ENCODE measurements at regions not wholly inside any gene's neighbourhood (a gene's known extent, or its start where the extent isn't known, plus 50 kb on each side); places are given as distances from the start of the nearest gene placed in this dataset.

DNA sequence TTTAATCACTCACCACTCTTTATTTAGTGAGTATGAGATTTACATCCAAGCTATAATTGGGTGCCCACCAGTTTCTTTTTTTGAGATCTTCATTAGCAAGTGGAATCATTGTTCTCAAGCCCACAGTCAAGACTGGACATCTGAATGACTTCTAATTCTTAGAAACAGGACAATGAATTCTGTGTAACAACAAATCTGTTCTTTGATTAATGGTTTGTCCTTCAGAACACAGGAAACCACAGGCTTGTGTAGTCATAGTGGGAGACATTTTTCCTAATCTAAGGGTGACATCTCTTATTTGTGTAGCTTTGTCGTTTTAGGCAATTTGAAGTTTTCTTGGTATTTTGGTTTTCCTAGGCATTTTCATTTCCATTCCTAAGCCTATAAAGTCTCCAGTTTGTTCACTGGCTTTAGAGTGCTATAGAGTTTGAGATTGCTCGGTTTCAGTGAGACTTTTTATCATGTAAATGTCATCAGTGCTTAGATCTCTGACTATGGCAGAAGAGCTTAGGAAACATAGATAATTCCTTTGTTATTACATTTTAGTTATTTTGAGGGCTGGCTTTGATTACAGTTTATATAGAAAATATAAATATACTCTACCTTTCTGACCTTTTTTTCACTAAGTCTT is 903.9 kb upstream of the MAP3K7 start:
- WGBS (ENCODE audit: low lambda C conversion rate, missing lambda C conversion rate): 37% methylated on average over 2 of the region's 2 CpGs

DNA sequence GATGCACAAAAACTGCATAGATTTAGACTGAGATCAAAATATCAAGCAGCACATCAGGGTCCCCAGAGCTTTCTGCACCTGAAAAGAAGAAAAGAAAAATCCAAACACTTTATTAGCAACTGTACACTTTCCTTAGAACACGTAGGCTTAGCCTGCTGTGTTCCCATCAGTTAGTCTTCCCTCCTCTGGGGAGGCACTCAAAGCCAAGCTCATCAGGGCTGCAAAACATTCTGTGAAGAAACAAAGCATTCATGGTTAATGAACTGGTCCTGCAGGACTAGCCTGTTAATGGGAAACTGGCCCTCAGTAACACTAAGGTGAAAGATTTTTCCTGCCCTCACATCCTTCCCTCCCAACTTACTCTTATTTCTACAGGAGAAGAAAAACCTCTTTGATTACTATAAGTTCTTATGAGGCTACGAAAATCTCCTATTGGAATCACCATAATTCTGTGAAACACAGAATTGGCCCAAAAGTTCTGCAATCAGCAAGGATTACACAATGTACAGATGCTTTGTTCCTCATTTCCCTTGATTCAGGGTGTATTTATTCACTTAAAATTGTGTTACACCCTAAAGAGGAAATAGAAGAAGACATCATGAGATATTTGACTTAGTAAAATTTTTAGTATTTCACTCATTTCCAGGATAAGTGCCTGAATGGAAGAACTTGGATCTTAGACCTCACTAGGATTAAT is 901.0 kb upstream of the MAP3K7 start:
- TF ChIP-seq EZH2 (IDR thresholded peaks at IDR 0.05; ENCODE audit: borderline replicate concordance) (no peak), EZH2phosphoT487 (IDR thresholded peaks at IDR 0.05; ENCODE audit: low read depth, severe bottlenecking, unreplicated experiment) (no peak)
- TF ChIP-seq, protein P1, sequence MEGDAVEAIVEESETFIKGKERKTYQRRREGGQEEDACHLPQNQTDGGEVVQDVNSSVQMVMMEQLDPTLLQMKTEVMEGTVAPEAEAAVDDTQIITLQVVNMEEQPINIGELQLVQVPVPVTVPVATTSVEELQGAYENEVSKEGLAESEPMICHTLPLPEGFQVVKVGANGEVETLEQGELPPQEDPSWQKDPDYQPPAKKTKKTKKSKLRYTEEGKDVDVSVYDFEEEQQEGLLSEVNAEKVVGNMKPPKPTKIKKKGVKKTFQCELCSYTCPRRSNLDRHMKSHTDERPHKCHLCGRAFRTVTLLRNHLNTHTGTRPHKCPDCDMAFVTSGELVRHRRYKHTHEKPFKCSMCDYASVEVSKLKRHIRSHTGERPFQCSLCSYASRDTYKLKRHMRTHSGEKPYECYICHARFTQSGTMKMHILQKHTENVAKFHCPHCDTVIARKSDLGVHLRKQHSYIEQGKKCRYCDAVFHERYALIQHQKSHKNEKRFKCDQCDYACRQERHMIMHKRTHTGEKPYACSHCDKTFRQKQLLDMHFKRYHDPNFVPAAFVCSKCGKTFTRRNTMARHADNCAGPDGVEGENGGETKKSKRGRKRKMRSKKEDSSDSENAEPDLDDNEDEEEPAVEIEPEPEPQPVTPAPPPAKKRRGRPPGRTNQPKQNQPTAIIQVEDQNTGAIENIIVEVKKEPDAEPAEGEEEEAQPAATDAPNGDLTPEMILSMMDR (IDR thresholded peaks at IDR 0.05; ENCODE audit: poor library complexity): no peak
- no peaks in the 10 kb centered on the region for H3K36me3 ChIP-seq (replicated peaks; ENCODE audit: insufficient read depth, low read depth)
- H3K4me3 ChIP-seq: no peak overlapping the region
- H3K9me3 ChIP-seq (ENCODE audit: low read depth): no peaks in the 10 kb centered on the region
- H2AFZ ChIP-seq: no peak overlapping the region
- no peaks in the 10 kb centered on the region for H3K27me3 ChIP-seq
- no peak for DNase-seq (ENCODE audit: low spot score)
- no peak overlapping the region for H3K4me2 ChIP-seq
- H3K9me2 ChIP-seq (replicated peaks; ENCODE audit: insufficient read depth): no peaks in the 10 kb centered on the region
- H3K79me2 ChIP-seq: no peaks in the 10 kb centered on the region
- no peak overlapping the region for H3K27ac ChIP-seq
- peaks cover under 1% of the 10 kb centered on the region for H3K4me1 ChIP-seq (ENCODE audit: insufficient read depth)
- 84% methylated on average over 2 of the region's 2 CpGs for WGBS (ENCODE audit: low lambda C conversion rate, missing lambda C conversion rate)
- no peaks in the 10 kb centered on the region for H4K20me1 ChIP-seq (ENCODE audit: insufficient read depth, poor library complexity, severe bottlenecking)

More for the DNA sequence above, 903.9 kb upstream of the MAP3K7 start:
- no peaks in the 10 kb centered on the region for H3K9me3 ChIP-seq (ENCODE audit: low read depth)
- H3K4me2 ChIP-seq: no peak overlapping the region
- peaks cover 7% of the 10 kb centered on the region for H3K4me1 ChIP-seq (ENCODE audit: insufficient read depth)
- TF ChIP-seq EZH2 (IDR thresholded peaks at IDR 0.05; ENCODE audit: borderline replicate concordance) (no peak), EZH2phosphoT487 (IDR thresholded peaks at IDR 0.05; ENCODE audit: low read depth, severe bottlenecking, unreplicated experiment) (no peak)
- TF ChIP-seq, protein P1 (IDR thresholded peaks at IDR 0.05; ENCODE audit: poor library complexity): no peak
- H3K9me2 ChIP-seq (replicated peaks; ENCODE audit: insufficient read depth): no peaks in the 10 kb centered on the region
- H3K79me2 ChIP-seq: no peaks in the 10 kb centered on the region
- H4K20me1 ChIP-seq (ENCODE audit: insufficient read depth, poor library complexity, severe bottlenecking): no peaks in the 10 kb centered on the region
- no peak overlapping the region for H2AFZ ChIP-seq
- DNase-seq (ENCODE audit: low spot score): no peak
- H3K27me3 ChIP-seq: no peaks in the 10 kb centered on the region
- no peak overlapping the region for H3K27ac ChIP-seq
- H3K36me3 ChIP-seq (replicated peaks; ENCODE audit: insufficient read depth, low read depth): no peaks in the 10 kb centered on the region
- no peak overlapping the region for H3K4me3 ChIP-seq

DNA sequence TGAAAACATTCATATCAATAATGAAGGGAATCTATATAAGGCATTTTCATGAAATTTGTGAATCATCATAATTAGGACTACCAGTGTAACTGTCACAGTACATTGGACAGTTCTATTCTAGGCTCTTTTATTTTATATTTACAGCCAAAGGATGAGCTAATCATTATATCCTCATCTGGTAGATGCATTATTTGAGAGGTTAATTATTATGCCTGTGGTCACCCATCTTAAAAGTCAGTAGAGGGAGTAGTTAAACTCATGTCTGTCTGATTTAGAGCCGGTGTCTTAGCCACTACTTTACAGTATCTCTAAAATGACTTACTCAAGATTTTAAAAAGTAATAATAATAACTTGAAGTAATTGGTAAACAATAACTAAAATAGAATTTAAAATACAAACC is 899.3 kb upstream of the MAP3K7 start:
- Histone ChIP-seq H3K9me2 (replicated peaks; ENCODE audit: insufficient read depth) (no peaks in the 10 kb centered on the region), H3K4me3 (no peak overlapping the region), H3K36me3 (replicated peaks; ENCODE audit: insufficient read depth, low read depth) (no peaks in the 10 kb centered on the region), H3K27ac (no peak overlapping the region), H3K79me2 (no peaks in the 10 kb centered on the region), H4K20me1 (ENCODE audit: insufficient read depth, poor library complexity, severe bottlenecking) (no peaks in the 10 kb centered on the region), H3K4me1 (ENCODE audit: insufficient read depth) (peaks cover 3% of the 10 kb centered on the region), H2AFZ (no peak overlapping the region), H3K4me2 (no peak overlapping the region), H3K27me3 (no peaks in the 10 kb centered on the region), H3K9me3 (ENCODE audit: low read depth) (no peaks in the 10 kb centered on the region)
- TF ChIP-seq EZH2 (IDR thresholded peaks at IDR 0.05; ENCODE audit: borderline replicate concordance) (no peak), EZH2phosphoT487 (IDR thresholded peaks at IDR 0.05; ENCODE audit: low read depth, severe bottlenecking, unreplicated experiment) (no peak)
- TF ChIP-seq, protein P1 (IDR thresholded peaks at IDR 0.05; ENCODE audit: poor library complexity): no peak
- DNase-seq (ENCODE audit: low spot score): no peak
- WGBS (ENCODE audit: low lambda C conversion rate, missing lambda C conversion rate): 100% methylated on average over 1 of the region's 1 CpG

Measured in hepatocyte (in vitro differentiated cells).